ENCODE measurements at regions not wholly inside any gene's neighbourhood (a gene's known extent, or its start where the extent isn't known, plus 50 kb on each side); places are given as distances from the start of the nearest gene placed in this dataset.

DNA sequence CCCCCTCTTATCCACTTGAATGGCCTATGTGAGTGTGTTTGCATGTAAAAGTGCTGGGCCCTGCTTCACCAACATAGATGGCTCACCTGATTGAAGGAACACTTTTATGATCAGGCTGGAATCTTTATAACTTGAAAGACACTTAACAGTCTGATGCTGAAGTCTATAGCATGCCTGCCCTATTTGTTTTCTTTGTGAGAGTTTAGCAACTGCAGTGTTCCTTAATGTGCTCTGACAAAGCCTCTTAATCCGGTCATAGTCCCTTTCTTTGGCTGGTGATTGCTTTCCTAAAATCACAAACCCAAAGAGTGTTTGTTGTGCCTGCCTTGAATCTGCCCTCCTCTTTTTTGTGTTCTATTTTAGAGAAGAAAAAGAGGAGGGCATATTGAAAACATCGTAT is 1382.8 kb upstream of the CELF4 start:
- TF ChIP-seq, protein P1, sequence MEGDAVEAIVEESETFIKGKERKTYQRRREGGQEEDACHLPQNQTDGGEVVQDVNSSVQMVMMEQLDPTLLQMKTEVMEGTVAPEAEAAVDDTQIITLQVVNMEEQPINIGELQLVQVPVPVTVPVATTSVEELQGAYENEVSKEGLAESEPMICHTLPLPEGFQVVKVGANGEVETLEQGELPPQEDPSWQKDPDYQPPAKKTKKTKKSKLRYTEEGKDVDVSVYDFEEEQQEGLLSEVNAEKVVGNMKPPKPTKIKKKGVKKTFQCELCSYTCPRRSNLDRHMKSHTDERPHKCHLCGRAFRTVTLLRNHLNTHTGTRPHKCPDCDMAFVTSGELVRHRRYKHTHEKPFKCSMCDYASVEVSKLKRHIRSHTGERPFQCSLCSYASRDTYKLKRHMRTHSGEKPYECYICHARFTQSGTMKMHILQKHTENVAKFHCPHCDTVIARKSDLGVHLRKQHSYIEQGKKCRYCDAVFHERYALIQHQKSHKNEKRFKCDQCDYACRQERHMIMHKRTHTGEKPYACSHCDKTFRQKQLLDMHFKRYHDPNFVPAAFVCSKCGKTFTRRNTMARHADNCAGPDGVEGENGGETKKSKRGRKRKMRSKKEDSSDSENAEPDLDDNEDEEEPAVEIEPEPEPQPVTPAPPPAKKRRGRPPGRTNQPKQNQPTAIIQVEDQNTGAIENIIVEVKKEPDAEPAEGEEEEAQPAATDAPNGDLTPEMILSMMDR (IDR thresholded peaks at IDR 0.05) = no peak
- TF ChIP-seq EP300 (IDR thresholded peaks at IDR 0.05) (no peak), POLR2A (IDR thresholded peaks at IDR 0.05) (no peak)

Data from ovary (tissue), 3 donors.